GM19238 (cell line): ENCODE measurements at regions not wholly inside any gene's neighbourhood (a gene's known extent, or its start where the extent isn't known, plus 50 kb on each side); places are given as distances from the start of the nearest gene placed in this dataset.
"Not testable (repeated sequence)": the region's sequence is repeated elsewhere in the genome, so short reads cannot be mapped to it uniquely, and the experiment has no call there.

Experiments
- DNase-seq: peaks from one replicate; pipeline ENCODE4 v3.0.0; 2011; ENCODE audit warnings: low spot score; ENCODE audit not compliant: insufficient read length

DNA sequence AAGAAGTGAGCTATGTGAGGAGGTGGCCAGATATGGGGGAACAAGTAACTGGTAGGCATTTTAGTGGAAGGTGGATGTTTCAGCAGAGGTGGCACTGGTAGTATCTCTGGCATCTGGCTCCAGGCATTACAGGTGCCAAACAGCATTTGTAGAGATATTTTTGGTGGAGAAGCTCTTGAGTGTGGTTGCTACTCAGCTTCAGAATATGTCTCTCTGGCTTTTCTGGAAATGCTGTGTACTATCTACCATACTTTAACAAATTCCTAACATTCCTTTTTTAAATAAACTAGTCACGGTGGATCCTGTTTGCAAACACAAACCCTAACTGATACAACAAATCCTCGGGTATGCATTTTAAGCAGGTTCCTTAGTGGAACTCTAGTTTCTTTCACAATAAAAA, 128.0 kb downstream of the BARX2 start:
- DNase-seq: no peak

DNA sequence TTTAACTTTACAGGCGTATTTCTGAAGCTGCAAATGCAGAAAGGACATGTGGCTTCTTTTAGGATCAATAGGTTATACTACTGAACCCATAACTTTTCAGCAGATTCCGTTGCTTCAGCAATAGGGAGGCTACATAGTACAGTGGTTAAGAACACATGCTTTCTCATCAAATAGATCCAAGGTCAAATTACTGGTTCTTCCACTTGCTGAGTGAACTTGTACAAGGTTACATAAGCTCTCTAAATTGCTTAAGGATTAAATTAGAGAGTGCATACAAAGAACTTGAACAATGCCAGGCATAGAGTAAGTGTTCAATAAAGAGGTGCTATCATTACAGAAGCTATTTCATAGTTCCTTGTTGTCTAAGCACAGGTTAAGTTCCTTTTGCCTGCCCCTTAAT, 129.6 kb downstream of the BARX2 start:
- DNase-seq: no peak

DNA sequence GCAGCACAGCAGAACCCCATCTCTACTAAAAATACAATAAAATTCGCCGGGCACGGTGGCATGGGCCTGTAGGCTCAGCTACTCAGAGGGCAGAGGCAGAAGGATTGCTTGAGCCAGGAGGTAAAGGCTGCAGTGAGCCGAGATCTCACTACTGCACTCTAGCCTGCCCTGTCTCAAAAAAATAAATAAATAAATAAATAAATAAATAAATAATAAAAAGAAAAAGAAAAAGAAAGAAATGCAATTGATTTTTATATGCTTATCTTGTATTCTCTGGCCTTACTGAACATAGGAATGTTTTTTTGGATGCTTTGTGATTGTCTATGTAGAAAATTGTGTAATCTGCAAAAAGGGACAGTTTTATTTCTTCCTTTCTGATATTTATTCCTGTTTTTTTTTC, 132.5 kb downstream of the BARX2 start:
- DNase-seq: no peak

DNA sequence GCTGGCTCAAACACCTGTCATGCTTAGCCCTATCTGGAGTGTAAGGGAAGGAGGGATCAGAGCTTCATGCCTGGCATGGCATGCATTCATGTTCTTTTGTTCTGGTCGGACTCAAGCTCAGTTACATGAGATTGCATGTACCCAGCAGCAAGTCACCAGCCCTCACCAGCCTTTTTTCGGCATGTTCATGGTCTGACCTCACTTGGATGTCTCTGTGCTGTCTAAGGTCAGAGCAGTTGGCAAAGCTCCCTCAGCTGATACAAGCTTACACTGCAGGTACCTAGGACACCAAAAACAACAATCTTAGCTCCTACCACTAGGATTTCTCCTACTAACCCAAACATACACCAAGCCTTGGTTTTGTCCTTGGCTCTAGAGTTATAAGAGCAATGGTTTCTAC, 152.6 kb downstream of the BARX2 start:
- no peak for DNase-seq

DNA sequence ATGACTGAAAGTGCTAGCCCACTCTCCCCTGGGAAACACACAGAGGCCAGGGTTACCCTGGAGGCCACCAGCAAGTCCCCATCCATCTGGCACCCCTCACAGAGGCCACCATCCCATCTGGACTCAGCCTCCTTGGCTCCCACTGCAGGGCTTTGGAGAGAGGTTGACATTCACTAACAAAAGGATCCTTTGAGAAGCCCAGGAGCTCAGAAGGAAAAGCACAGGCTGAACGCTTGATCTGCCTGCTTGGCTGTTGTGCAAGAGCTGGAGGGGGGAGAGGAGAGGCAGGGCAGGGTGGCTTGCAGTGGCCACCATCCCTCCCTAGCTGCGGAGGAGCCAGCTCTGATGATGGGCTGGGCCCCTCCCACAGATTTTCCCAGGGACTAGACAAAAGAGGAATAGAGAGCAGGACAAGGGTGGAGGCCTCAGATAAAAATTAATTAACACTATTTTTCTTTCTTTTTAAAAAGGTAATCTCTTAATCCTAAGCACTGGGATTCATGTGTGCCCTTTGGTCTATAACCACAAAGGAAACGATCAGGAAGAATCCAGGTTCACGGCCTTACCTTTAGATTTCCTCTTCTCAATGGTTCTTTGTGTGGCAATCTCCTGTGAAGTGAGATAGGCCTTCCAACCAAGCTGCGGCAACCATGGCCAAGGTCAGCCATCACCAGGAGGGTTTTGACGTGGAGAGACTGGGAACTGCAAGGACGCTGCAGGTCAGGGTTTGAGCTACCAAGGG, 154.7 kb downstream of the BARX2 start:
- DNase-seq: no peak

DNA sequence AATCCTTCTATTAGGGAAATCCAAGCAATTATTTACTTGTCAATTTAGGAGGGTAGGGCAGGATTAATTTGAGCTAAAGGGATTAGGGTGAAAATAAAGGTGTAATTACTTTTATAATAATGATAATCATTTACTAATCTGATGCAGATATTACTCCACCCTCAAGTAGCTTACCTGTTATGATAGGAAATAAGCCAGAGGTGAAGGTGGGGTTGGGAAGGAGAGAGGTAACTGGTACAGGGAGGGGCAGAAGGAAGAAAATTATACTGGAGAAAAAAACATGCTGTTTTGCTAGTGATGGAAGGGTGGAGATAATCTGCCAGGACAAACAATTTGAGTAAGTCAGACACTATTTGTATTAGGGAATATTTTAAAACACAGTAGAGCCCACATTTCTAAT, 157.7 kb downstream of the BARX2 start:
- DNase-seq: no peak

DNA sequence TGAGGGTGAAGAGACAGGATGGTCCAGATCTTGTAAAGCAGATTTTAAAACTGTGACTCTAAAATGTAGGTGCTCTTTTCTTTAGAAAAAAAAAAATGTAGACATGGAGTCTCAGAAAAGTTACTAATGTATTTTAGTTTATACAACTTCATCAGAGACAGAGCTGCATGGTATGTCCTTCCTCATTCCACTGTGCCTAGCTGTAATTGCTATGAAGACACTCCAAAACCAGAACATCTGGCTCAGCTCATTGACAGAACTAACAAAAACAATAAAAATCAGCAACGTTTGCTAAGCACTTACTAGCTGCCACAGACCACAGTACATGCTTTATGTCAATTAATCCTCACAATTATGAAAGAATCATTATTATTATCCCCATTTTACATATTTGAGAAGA, 160.7 kb downstream of the BARX2 start:
- DNase-seq: no peak

DNA sequence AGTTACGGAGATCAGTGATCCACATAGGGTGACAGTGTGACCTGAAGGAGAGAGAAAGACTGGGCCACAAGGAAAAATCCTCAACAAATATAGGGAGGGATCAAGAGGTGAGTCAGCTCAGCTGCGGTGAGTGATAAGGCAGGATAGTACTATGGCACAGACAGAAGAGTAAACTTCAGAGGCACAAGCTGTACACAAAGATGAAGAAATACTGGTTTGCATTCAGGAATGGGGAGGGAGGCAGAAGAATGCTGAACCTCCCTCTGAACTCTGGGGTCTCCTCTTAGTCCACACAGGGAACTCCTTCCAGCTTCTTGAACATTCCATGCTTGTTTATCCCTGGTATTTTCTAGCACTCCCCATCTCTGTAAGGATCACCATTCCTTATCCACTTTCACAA, 162.7 kb downstream of the BARX2 start:
- no peak for DNase-seq

DNA sequence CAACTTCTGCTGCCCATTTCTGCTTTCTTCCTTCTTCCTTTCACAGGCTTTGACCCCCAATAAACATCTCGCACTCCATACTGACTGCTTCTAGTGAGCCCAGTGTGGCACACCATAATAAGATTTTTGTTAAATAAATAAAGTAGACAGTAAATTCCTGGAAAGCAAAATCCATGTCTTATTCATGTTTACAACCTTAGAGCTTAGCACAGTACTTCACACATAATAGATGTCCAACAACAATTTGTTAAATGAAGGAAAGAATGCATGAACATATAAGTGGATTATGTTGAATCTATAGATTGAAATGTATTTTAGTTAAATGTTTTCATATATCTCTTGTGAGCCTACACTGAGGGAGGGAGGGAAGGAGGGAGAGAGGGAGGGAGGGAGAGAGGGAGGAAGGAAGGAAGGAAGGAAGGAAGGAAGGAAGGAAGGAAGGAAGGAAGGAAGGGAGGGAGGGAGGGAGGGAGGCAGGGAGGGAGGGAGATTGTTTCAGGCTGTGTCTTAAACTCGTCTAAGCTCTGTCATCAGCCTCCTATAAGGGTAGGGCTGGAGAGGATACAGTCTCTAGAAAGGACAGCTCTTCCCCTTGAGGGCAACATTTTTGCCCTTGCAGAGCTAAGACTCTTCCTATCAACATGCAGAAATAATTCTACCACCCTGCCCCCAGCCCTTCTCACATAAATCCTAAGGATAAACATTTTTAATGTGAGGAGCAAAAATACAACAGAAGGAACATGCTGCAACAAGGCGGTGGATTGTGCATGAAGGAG, 168.1 kb downstream of the BARX2 start:
- no peak for DNase-seq

DNA sequence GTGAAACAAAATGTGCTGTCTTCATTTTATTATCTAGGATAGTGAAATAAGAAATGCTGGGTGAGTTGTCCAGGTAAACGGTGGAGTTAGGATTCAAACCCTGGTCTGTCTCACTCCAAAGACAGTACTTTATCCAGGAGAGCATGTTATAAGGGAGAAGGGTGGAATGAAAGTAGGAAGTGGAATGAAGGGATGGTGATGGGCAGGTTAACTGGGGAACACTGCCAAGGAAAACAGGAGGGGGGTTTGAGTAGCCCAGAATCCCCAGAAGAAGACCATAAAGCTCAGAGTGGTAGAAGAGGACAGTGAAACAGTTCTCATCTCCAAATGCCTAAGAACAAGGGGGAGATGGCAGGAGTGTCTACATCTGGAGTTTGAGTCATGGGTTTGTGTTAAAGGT, 169.0 kb downstream of the BARX2 start:
- DNase-seq: no peak

DNA sequence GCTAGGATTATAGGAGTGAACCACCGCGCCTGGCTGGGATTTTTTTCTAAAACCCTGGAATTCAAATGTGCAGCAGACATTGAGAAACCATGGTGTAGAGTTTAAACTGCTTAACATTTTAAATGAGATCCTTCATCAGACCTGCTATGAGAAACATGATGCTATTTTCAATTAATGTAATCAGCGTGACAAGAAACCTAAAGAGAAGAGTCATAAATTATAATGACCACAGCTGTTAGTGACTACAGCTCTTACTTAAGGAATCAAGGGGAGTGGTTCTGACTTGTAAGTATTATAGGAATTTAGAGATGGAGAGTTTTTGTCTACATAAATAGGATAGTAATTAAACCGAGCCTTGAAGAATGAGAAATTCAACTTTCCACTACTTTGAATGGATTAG, 170.6 kb downstream of the BARX2 start:
- no peak for DNase-seq

DNA sequence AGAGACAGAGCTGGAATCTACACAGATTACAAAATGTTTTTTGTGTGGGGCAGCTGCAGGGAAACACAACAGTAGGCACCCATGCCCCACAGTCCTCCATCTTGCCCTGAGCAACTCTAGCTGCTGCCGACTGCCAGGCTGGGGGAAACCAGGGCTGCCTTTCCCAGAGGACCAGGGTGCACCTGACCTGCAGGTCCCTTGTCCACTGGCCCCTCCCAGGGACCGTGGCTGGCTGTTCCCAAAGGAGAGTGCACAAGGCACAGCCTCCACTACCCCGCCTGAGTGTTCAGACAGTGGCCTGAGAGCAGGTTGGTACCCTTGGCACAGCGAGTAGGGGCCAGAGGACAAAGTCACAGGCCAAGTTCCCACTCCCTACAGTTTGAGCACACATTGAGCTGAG, 181.8 kb downstream of the BARX2 start:
- no peak for DNase-seq

DNA sequence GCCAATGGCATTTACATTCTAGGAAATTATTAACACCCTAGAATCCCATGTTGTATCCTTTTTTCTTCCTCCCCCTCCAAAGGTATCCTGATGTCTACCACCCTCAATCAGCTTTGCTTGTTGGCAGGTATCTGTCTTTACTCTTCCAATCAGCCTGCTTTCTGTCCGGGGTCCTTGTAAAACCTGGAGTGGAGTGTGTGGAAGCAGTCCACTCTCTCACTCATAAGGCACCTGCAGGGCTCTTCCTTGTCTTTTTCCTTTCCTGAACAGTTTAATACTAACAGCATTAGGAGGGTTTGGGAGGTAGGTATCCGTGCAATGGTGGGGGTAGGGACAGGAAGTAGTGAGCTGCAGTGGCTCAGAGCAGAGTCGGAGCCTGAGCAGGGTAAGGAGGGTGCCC, 193.4 kb downstream of the BARX2 start:
- DNase-seq: no peak

DNA sequence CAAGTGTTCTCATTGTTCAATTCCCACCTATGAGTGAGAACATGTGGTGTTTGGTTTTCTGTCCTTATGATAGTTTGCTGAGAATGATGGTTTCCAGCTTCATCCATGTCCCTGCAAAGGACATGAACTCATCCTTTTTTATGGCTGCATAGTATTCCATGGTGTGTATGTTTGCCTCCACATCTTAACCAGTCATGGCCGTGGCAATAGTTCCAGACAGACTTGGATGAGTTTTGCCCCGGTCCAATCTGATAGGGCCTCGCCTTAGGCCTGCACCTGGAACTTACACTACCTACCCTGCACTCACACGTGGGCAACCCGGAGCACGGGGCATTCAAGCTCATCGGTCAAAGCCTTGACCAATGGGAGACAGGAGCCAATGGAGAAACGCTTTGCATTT, 197.0 kb downstream of the BARX2 start:
- not testable (repeated sequence) for DNase-seq

DNA sequence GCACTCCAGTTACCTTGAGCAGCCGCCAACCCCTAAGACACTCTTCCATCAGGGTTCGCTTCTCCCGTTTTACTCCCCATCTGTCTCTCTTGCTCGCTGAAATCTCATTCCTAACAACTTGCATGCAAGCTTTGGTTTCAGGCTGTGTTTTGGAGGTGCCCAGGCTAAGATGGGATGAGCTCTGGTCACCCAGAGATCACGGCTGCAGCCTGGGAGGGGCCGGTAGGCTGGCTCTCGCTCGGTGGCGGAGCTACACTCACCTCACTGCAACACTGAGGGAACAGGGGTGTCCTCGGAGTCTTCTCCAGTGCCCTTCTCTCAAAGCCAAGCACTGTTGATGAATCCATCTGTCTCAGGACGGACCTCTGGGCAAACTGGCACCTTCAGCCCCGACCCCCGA, 197.5 kb downstream of the BARX2 start:
- no peak for DNase-seq

DNA sequence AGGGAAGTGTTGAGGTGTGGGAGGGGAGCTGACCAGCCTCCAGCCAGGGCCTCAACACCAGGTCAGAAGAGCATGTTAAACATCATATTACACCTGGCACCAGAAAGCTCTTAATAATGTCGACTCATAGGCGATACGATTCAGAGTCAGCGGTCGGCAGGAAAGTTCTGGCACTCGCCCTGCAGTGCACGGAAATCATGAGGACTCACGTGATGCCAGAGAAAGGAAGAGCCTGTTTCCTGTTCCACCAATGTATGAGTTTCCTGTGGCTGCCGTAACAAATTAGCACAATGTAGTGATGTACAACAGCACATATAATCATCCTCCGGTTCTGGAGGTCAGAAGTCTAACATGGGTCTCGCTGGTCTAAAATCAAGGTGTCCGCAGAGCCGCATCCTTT, 198.8 kb downstream of the BARX2 start:
- no peak for DNase-seq

DNA sequence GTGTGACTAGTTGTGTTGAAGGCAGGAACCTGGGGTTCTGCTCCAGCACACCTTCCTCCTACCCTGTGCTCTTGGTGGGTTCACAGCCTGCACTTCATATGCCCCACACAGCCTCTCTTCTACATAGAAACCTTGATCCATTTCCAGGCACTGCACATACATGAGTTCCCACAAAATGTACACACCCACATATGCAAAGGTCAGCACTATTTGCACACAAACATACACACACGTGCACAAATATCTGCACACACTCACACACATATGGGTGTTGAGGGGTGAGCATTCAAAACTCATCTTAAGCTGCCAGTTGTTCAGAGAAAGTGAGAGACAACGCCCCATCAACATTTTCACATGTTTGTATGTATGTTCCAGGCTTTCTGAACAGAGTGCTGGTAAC, 201.0 kb downstream of the BARX2 start:
- DNase-seq: no peak

DNA sequence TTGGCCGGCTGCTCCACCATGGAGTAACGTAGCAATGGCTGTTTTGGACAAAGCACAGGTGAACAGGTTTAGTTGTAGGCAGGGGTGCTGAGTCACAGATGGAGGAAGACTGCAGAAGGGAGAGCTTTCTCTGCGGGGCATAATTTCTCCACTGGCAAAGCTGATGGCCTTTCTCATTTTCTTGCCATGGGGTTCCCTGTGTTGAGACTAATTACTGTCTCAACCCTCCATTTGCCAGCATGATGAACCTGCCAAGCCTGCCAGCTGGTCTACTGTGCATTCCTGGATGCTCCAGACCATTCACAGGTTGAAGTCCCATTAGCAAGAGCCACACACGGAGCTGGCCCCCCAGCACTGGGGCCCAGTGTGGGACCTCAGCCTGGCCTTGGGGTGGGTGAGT, 202.4 kb downstream of the BARX2 start:
- no peak for DNase-seq

DNA sequence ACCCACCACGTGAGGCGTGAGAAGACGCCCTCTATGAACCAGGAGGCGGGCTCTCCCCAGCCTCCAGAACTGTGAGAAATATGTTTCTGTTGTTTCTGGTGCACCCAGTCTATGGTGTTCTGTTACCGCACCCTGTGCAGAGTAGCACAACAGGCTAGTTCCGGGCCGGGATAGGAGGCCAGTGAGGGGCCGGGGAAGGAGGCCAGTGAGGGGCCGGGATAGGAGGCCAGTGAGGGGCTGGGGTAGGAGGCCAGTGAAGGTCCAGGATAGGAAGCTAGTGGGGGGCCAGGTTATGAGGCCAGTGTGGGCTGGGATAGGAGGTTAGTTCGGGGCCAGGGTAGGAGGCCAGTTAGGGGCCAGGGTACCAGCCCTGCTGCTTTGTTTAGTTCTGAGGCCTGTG, 204.6 kb downstream of the BARX2 start:
- DNase-seq: no peak

DNA sequence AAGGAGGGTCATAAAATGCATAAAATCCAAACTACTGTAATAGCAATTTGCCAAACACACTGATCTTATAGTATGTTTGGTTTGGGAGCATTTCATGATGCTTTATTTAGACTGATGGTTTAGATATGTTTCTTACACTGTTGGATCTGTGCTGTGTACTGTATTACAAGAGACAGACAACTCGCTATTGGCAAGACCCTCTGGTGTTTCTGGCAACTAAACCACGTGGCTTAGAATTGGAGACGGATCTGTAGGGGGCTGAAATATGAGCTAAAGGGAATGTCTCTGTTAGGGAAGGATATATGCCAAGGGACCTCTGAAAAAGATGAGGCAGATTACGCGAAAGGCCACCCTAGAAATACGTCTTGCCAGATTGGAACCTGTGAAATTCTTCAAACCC, 208.7 kb downstream of the BARX2 start:
- DNase-seq: no peak

DNA sequence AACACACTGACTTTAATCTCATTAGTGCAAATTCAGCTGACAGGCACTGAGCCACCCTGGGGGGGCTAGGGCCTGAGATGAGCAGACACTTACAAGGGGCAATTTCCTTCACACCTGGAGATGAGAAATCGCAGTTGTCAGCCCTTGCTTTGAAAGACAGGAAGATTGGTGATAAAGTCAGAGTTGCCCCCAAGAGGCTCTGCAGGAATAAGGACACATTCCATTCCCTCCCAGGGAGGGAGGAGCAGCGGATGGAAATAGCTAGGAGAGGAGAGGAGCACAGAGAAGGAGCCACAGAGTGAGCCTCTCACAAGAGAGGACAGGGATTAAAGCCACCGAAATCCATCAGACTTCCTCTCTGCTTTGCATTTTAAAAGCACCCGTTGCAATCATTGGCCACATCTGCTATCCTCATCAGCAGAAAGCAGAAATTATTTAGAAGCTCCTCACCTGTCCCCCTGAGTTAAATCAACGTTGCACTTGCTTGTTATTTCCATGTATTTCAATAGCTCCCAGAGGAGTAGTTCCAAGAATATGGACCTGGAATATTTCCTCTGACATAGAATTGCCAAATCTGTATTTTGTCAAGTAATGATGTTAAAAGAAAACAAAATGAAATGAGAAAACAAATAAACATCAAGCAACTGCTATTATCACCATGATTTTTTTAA, 213.7 kb downstream of the BARX2 start:
- no peak for DNase-seq

DNA sequence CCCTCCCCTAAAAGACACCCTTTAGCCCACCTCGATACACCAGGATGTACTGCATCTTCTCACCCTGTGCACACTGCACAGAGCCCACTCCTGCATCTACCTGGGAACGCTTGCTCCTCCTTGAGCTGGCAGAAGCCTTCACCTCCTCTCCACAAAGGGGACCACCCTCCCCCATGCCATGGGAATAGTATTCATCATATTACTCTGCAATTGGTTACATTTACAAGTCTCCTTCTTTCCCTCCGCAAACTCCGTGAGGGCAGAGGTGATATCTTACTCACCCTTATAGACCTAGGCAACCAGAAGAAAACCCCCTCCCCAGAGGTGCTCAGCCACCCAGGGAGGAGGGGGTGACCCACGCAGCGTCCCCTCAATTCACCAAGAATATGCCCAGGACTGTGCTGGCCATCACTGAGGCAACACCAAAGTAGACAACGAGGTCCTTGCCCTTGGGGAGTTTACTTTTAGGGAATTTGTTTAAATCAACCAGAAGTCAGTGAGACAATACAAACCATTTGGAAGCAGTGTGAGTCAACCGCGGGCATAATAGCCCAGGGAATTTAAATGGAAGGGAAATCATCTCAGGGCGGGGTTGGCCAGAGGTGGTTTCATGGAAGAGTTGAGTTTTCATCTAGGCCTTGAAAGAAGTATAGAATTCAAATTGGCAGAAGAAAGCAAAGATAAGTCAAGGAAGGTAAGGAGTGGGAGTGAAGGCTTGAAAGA, 214.5 kb downstream of the BARX2 start:
- DNase-seq: no peak
